Thoracic aorta (tissue), 2 donors: ENCODE measurements at regions not wholly inside any gene's neighbourhood (a gene's known extent, or its start where the extent isn't known, plus 50 kb on each side); places are given as distances from the start of the nearest gene placed in this dataset.

ENCODE experiments used
- ATAC-seq: fragments of 150-250 bp; one replicate; pipeline ENCODE4 v1.8.0; 2017; ENCODE audit warnings: low read depth; ENCODE audit not compliant: insufficient number of reproducible peaks, low FRiP score
- DNase-seq: peaks from one replicate; pipeline ENCODE4 v3.0.0-alpha.2; 2020; ENCODE audit warnings: low spot score
- H3K27ac ChIP-seq, 2 donors: fragments of 200-600 bp; sonication (generic); 1 replicate in 1 of 2; 2 replicates in 1 of 2; pipeline ENCODE4 v1.5.1; 2016; ENCODE audit warnings: mild to moderate bottlenecking in 2 of 2, moderate library complexity in 2 of 2
- H3K27me3 ChIP-seq: fragments of 200-600 bp; sonication (generic); replicated peaks from 2 replicates; pipeline ENCODE4 v1.6.0; 2016; ENCODE audit warnings: mild to moderate bottlenecking; ENCODE audit not compliant: insufficient read depth
- H3K36me3 ChIP-seq: fragments of 200-600 bp; sonication (generic); one replicate; pipeline ENCODE4 v1.5.1; 2016
- H3K4me1 ChIP-seq, 2 donors: fragments of 200-600 bp; sonication (generic); 1 replicate in 1 of 2; 2 replicates in 1 of 2; pipeline versions ENCODE4 v1.5.1 to v1.6.0; 2016; ENCODE audit warnings: low read depth in 2 of 2, mild to moderate bottlenecking in 1 of 2; ENCODE audit not compliant: control insufficient read depth in 1 of 2
- H3K4me3 ChIP-seq: fragments of 200-600 bp; sonication (generic); 2 replicates; pipeline ENCODE4 v1.5.1; 2016; ENCODE audit warnings: mild to moderate bottlenecking
- H3K9me3 ChIP-seq: fragments of 200-600 bp; sonication (generic); 2 replicates; pipeline ENCODE4 v1.5.1; 2016
- TF ChIP-seq, protein P1 (sequence below): fragments of 200-600 bp; sonication (generic); IDR thresholded peaks from one replicate; pipeline ENCODE4 v1.5.1; 2019; ENCODE audit warnings: antibody characterized with exemption

DNA sequence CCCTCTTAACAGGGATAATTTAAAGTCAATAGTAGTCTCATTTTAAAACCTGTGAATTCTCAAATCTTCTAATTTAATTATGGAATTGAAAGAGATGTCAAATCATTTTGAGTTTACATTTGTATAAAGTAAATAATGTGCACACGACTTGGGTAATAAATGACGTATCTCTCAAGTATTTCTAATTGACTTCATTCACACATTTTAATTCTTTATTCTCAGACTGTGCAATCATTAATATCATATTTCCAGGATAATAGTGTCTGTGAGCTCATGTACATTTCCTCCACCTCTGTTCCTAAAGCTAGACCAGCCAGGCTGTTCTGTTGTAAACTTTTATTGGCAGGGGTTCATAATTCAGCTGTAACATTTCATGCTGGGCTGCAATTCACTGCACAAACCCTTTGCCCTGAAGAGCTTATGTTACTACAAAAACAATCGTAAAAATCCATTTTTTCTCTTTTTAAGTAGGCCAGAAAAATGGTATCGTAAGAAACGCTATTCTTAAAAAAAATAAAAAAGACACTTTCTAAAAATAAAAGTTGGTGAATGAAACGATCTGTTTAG, 1103.1 kb upstream of the TENM3 start:
- Histone ChIP-seq H3K4me3 (no peak overlapping the region), H3K9me3 (no peaks in the 10 kb centered on the region), H3K36me3 (no peaks in the 10 kb centered on the region), H3K4me1 (no peaks in the 10 kb centered on the region), H3K27me3 (no peaks in the 10 kb centered on the region), H3K27ac (no peak overlapping the region)
- TF ChIP-seq, protein P1, sequence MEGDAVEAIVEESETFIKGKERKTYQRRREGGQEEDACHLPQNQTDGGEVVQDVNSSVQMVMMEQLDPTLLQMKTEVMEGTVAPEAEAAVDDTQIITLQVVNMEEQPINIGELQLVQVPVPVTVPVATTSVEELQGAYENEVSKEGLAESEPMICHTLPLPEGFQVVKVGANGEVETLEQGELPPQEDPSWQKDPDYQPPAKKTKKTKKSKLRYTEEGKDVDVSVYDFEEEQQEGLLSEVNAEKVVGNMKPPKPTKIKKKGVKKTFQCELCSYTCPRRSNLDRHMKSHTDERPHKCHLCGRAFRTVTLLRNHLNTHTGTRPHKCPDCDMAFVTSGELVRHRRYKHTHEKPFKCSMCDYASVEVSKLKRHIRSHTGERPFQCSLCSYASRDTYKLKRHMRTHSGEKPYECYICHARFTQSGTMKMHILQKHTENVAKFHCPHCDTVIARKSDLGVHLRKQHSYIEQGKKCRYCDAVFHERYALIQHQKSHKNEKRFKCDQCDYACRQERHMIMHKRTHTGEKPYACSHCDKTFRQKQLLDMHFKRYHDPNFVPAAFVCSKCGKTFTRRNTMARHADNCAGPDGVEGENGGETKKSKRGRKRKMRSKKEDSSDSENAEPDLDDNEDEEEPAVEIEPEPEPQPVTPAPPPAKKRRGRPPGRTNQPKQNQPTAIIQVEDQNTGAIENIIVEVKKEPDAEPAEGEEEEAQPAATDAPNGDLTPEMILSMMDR, result no peak
- no peak for ATAC-seq
- no peak for DNase-seq

DNA sequence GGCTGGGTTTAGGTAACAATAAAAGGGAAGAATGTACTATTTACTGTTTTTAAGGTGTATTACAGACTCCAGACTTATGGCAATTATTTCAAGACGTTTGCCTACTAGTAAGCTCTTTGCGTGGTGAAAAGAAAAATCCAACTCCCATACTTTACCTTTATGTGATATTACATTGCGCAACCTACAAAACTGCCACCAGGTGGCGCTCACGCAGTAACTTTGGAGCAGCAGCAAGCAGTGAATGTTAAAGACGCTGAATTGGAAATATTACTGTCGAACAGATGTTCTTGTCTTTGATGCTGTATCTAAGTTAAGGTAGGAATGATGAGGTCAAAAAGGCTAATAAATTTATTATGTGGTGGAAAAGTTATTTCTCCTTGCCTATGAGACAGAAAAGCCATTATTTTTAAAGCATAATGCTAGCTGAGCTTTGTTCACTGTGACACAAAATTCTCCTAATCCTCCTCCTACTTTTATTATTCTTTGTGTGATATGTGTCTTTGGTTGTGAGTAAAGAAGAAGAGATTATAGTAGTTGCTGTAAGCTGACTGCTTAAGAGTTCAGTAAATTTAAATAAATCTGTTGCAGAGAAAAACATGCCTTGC, 1099.8 kb upstream of the TENM3 start:
- no peak for ATAC-seq
- Histone ChIP-seq H3K4me1 (no peaks in the 10 kb centered on the region), H3K4me3 (no peak overlapping the region), H3K27me3 (no peaks in the 10 kb centered on the region), H3K27ac (no peak overlapping the region), H3K9me3 (no peaks in the 10 kb centered on the region), H3K36me3 (no peaks in the 10 kb centered on the region)
- DNase-seq, result no peak
- TF ChIP-seq, protein P1, result peak; percentile 73

DNA sequence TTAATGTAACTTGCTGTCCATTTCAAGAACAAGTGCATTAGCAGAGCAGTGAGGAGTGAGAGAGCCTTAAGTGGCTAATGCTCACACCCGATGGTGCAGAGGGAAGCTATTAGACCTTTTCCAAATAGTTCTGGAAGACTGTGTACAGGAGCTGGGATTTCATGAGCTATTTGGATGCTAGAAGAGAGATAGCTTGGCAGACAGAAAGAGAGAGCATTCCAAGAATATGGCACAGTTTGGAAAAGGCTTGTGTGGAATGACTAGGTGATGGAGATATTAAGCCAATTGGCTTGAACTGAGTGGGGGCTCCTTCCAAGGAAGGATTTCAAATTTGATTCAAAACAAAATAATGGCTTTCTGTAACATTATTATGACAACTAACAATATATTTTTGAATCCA, 1097.2 kb upstream of the TENM3 start:
- Histone ChIP-seq H3K27ac (no peak overlapping the region), H3K9me3 (no peaks in the 10 kb centered on the region), H3K36me3 (no peaks in the 10 kb centered on the region), H3K27me3 (no peaks in the 10 kb centered on the region), H3K4me3 (no peak overlapping the region), H3K4me1 (no peaks in the 10 kb centered on the region)
- TF ChIP-seq, protein P1, result no peak
- DNase-seq (no peak), ATAC-seq (no peak)

DNA sequence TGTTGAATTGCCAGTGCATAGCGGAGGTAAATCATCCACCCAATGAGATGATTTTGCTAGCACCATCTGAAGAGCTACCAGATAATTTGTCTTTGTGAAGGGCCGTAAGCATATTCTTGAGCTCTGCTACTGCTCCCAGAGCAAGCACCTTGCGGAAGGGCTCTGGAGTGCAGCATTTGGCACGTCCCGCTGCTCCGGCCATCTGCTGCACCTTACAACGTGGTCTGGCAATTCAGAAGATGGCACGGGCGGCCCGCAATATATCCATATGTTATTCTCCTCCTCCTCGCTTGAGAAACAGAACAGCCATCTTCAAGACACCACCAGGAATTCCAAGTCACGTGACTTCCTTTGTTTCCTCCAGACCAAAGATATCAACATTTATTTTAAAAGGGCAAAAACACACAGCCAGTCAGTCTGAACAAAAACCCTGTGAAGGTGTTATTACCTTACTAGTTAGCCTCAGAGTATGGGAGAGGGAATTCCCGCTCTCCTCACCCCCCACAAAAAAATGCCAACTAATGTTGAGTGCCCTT, 1095.7 kb upstream of the TENM3 start:
- no peak overlapping the region for H3K27ac ChIP-seq
- H3K27me3 ChIP-seq, result no peaks in the 10 kb centered on the region
- DNase-seq (no peak), ATAC-seq (no peak)
- H3K36me3 ChIP-seq, result no peaks in the 10 kb centered on the region
- TF ChIP-seq, protein P1, result no peak
- no peaks in the 10 kb centered on the region for H3K9me3 ChIP-seq
- H3K4me1 ChIP-seq, result no peaks in the 10 kb centered on the region
- H3K4me3 ChIP-seq, result no peak overlapping the region

DNA sequence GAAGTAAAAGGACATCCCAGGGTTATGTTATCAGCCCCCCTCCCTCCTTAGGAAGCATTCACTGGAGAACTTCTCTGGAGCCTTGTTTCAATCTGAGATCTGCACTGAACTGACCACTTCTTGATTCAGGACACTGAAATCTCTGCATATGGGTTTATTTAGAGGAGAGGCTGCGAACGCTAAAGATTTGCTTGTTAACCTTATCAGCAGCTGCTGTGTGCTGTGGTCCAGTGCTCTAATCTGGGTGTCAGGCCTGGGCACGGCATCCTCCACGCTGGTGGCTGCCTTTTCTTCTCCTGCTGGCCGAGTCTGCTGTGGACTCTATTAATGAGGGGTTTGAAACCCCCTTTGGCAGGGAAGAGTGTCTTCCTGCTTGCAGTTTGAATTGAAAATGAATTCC, 1094.7 kb upstream of the TENM3 start:
- Histone ChIP-seq H3K9me3 (no peaks in the 10 kb centered on the region), H3K27me3 (no peaks in the 10 kb centered on the region), H3K4me3 (no peak overlapping the region), H3K36me3 (no peaks in the 10 kb centered on the region), H3K27ac (no peak overlapping the region), H3K4me1 (no peaks in the 10 kb centered on the region)
- no peak for DNase-seq
- ATAC-seq, result no peak
- TF ChIP-seq, protein P1, result no peak
